Liver (tissue), 8 donors: ENCODE measurements at regions not wholly inside any gene's neighbourhood (a gene's known extent, or its start where the extent isn't known, plus 50 kb on each side); places are given as distances from the start of the nearest gene placed in this dataset.

Experiments used
- DNase-seq: peaks from one replicate; pipeline ENCODE4 v3.0.0-alpha.2; 2017; ENCODE audit warnings: low spot score
- H3K27ac ChIP-seq, 2 donors: one replicate each; pipeline ENCODE4 v1.7.0; 2013; ENCODE audit warnings: inconsistent platforms in 2 of 2, low read length in 2 of 2, control low read depth in 1 of 2, low read depth in 1 of 2, mild to moderate bottlenecking in 1 of 2
- H3K27me3 ChIP-seq, 4 donors: one replicate each; pipeline versions ENCODE4 v1.6.1 to v1.7.0; 2013; ENCODE audit warnings: low read length in 3 of 4, inconsistent platforms in 1 of 4, mild to moderate bottlenecking in 1 of 4, moderate library complexity in 1 of 4; ENCODE audit not compliant: control insufficient read depth in 4 of 4, insufficient read depth in 4 of 4
- H3K36me3 ChIP-seq, 4 donors: one replicate each; pipeline versions ENCODE4 v1.6.1 to v1.7.0; 2013; ENCODE audit warnings: low read length in 3 of 4, mild to moderate bottlenecking in 3 of 4, low read depth in 1 of 4, moderate library complexity in 1 of 4; ENCODE audit not compliant: control insufficient read depth in 4 of 4, insufficient read depth in 3 of 4
- H3K4me1 ChIP-seq, 4 donors: one replicate each; pipeline versions ENCODE4 v1.6.1 to v1.7.0; 2013; ENCODE audit warnings: low read length in 3 of 4, mild to moderate bottlenecking in 3 of 4, moderate library complexity in 1 of 4; ENCODE audit not compliant: control insufficient read depth in 4 of 4, insufficient read depth in 4 of 4
- H3K4me3 ChIP-seq, 3 donors: one replicate each; pipeline versions ENCODE4 v1.6.1 to v1.7.0; 2013; ENCODE audit warnings: low read length in 3 of 3, control low read depth in 1 of 3, low read depth in 1 of 3, mild to moderate bottlenecking in 1 of 3
- H3K9ac ChIP-seq, 2 donors: one replicate each; pipeline ENCODE4 v1.7.0; 2013; ENCODE audit warnings: low read length in 2 of 2, mild to moderate bottlenecking in 2 of 2, moderate library complexity in 2 of 2, control low read depth in 1 of 2, low read depth in 1 of 2
- H3K9me3 ChIP-seq, 4 donors: one replicate each; pipeline versions ENCODE4 v1.6.1 to v1.7.0; 2013; ENCODE audit warnings: low read length in 3 of 4; ENCODE audit not compliant: control insufficient read depth in 4 of 4
- ATF3 ChIP-seq: IDR thresholded peaks from 2 replicates; pipeline ENCODE4 v1.6.1; 2016; ENCODE audit warnings: antibody characterized with exemption
- CTCF ChIP-seq: fragments of 150-350 bp; IDR thresholded peaks from 2 replicates; pipeline ENCODE4 v1.5.1; 2017; ENCODE audit warnings: improper control_type of control experiment, low read depth, low read length; ENCODE audit not compliant: missing input control
- EGR1 ChIP-seq, 2 donors: IDR thresholded peaks; 2 replicates each; pipeline ENCODE4 v1.6.1; 2016 to 2018; ENCODE audit warnings: antibody characterized with exemption in 2 of 2, low read depth in 2 of 2
- FOXA1 ChIP-seq: IDR thresholded peaks from 2 replicates; pipeline ENCODE4 v1.6.1; 2016; ENCODE audit warnings: antibody characterized with exemption
- FOXA2 ChIP-seq: IDR thresholded peaks from 2 replicates; pipeline ENCODE4 v1.6.1; 2016; ENCODE audit warnings: antibody characterized with exemption
- GABPA ChIP-seq, 2 donors: IDR thresholded peaks in 1 of 2; conservative IDR thresholded peaks in 1 of 2; 2 replicates each; pipeline ENCODE4 v1.6.1; 2016; ENCODE audit warnings: antibody characterized with exemption in 2 of 2, mild to moderate bottlenecking in 1 of 2, moderate library complexity in 1 of 2
- HNF4A ChIP-seq, 2 donors: conservative IDR thresholded peaks; 2 replicates each; pipeline ENCODE4 v1.6.1; 2016; ENCODE audit warnings: antibody characterized with exemption in 2 of 2, mild to moderate bottlenecking in 2 of 2
- HNF4G ChIP-seq: IDR thresholded peaks from 2 replicates; pipeline ENCODE4 v1.6.1; 2016; ENCODE audit warnings: antibody characterized with exemption
- JUND ChIP-seq, 2 donors: IDR thresholded peaks; 2 replicates each; pipeline ENCODE4 v1.6.1; 2016; ENCODE audit warnings: antibody characterized with exemption in 2 of 2
- MAX ChIP-seq: IDR thresholded peaks from 2 replicates; pipeline ENCODE4 v1.6.1; 2016; ENCODE audit warnings: antibody characterized with exemption
- NR2F2 ChIP-seq: IDR thresholded peaks from 2 replicates; pipeline ENCODE4 v1.6.1; 2016; ENCODE audit warnings: antibody characterized with exemption
- RAD21 ChIP-seq, 2 donors: IDR thresholded peaks; 2 replicates each; pipeline ENCODE4 v1.6.1; 2016; ENCODE audit warnings: antibody characterized with exemption in 2 of 2, mild to moderate bottlenecking in 2 of 2
- REST ChIP-seq: IDR thresholded peaks from 2 replicates; pipeline ENCODE4 v1.6.1; 2016; ENCODE audit warnings: antibody characterized with exemption, mild to moderate bottlenecking
- RXRA ChIP-seq, 2 donors: IDR thresholded peaks; 2 replicates each; pipeline ENCODE4 v1.6.1; 2017 to 2018; ENCODE audit warnings: antibody characterized with exemption in 2 of 2, mild to moderate bottlenecking in 1 of 2
- SP1 ChIP-seq: IDR thresholded peaks from 2 replicates; pipeline ENCODE4 v1.6.1; 2018; ENCODE audit warnings: antibody characterized with exemption, mild to moderate bottlenecking
- TAF1 ChIP-seq: conservative IDR thresholded peaks from 2 replicates; pipeline ENCODE4 v1.6.1; 2016; ENCODE audit warnings: antibody characterized with exemption, mild to moderate bottlenecking
- YY1 ChIP-seq: IDR thresholded peaks from 2 replicates; pipeline ENCODE4 v1.6.1; 2016; ENCODE audit warnings: antibody characterized with exemption, mild to moderate bottlenecking
- ZBTB33 ChIP-seq: IDR thresholded peaks from 2 replicates; pipeline ENCODE4 v1.6.1; 2016; ENCODE audit warnings: antibody characterized with exemption
- WGBS: extraction: QIAGEN DNeasy Blood & Tissue Kit; methylation state at CpG from one replicate; pipeline ENCODE4 v1.1.7; 2013; 5-methylcytosine and 5-hydroxymethylcytosine counted together
- donor health status: healthy.
- donor health status: healthy.
- donor health status: healthy.
- donor health status: healthy.
- donor health status: healthy.

GRCh38 chr13:99446242-99446641, 55.0 kb upstream of the TM9SF2 start:
- DNase-seq = no peak
- no peak overlapping the region for H3K4me3 ChIP-seq
- H3K27me3 ChIP-seq = no peaks in the 10 kb centered on the region
- H3K4me1 ChIP-seq = no peaks in the 10 kb centered on the region
- WGBS = 65% methylated on average over 9 of the region's 9 CpGs
- H3K9me3 ChIP-seq = no peaks in the 10 kb centered on the region
- TF ChIP-seq FOXA2 (no peak), JUND (IDR thresholded peaks at IDR 0.05) (no peak)
- H3K9ac ChIP-seq = no peak overlapping the region
- H3K27ac ChIP-seq = no peak overlapping the region
- H3K36me3 ChIP-seq = no peaks in the 10 kb centered on the region

- no peaks in the 10 kb centered on the region for H3K27me3 ChIP-seq
- 86% methylated on average over 5 of the region's 5 CpGs for WGBS
- TF ChIP-seq ATF3 (no peak), GABPA (IDR thresholded peaks at IDR 0.05 in 1 of 2, conservative IDR thresholded peaks at IDR 0.05 in 1 of 2) (no peak), NR2F2 (no peak), RXRA (IDR thresholded peaks at IDR 0.05) (no peak), ZBTB33 (no peak), HNF4G (no peak), CTCF (no peak), SP1 (no peak), TAF1 (no peak), RAD21 (IDR thresholded peaks at IDR 0.05) (no peak), FOXA1 (no peak), EGR1 (IDR thresholded peaks at IDR 0.05; ENCODE audit: low read depth in 2 of 2) (no peak), FOXA2 (no peak), MAX (no peak), HNF4A (conservative IDR thresholded peaks at IDR 0.05) (no peak), YY1 (no peak), REST (no peak), JUND (IDR thresholded peaks at IDR 0.05) (no peak)
- no peak for DNase-seq
- no peak overlapping the region for H3K27ac ChIP-seq
- no peaks in the 10 kb centered on the region for H3K4me1 ChIP-seq
- H3K9me3 ChIP-seq = no peaks in the 10 kb centered on the region
- no peak overlapping the region for H3K4me3 ChIP-seq
- no peaks in the 10 kb centered on the region for H3K36me3 ChIP-seq
- H3K9ac ChIP-seq = no peak overlapping the region
Measured at GRCh38 chr13:99448546-99448945, 52.7 kb upstream of the TM9SF2 start.
